ENCODE measurements at regions not wholly inside any gene's neighbourhood (a gene's known extent, or its start where the extent isn't known, plus 50 kb on each side); places are given as distances from the start of the nearest gene placed in this dataset.
"Not testable (repeated sequence)": the region's sequence is repeated elsewhere in the genome, so short reads cannot be mapped to it uniquely, and the experiment has no call there.

DNA sequence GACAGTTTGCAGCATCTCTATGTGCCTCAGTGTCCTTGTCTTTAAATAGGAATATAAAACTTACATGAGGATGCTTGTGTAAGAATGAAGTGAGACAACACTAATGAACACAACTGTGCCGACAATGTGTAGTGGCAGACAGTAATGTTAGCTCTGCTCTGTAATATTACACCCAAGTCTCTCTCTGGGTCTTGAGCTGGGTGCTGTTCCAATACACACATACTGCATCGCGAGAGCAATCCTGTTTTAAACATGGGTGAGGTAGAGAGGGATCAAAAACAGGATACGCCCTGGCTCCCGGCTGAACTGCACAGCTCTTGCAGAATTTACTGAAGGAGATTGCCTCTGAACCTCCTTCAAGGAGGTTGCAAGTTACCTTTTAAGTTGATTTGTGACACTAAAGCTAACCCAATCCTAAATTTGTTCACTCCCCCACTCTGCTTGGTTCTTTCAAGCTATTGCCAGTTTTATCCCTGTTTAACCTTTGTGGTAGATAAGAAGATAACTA is 155.2 kb upstream of the ISL1 start:
- H3K4me3 Mint-ChIP-seq, result no peak overlapping the region
- intact Hi-C loops (cut with micrococcal nuclease), result no loop called here
- H3K36me3 Mint-ChIP-seq (ENCODE audit: low read depth), result no peaks in the 10 kb centered on the region
- no peak overlapping the region for H3K27ac Mint-ChIP-seq
- H3K27me3 Mint-ChIP-seq (ENCODE audit: insufficient read depth), result no peaks in the 10 kb centered on the region
- no peaks in the 10 kb centered on the region for H3K4me1 Mint-ChIP-seq (ENCODE audit: low read depth)
- DNase-seq (ENCODE audit: low spot score), result no peak
- H3K9me3 Mint-ChIP-seq, result peaks cover 16% of the 10 kb centered on the region

DNA sequence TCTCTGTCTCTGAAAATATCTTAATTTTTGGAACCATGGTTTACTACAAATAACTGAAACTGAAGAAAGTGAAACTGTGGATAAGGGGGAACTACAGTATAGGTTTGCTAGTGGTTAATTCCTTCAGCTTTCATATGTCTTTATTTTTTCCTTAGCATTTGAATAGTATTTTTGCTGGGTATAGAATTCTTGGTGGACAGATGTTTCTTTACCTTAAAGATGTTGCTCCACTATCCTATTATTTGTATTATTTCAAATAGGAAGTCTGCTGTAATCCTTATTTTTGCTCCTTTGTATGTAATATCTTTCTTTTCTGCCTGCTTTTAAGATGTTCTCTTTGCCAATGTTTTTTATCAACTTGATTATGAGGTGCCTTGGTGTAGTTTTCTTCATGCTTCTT is 152.9 kb upstream of the ISL1 start:
- H3K36me3 Mint-ChIP-seq (ENCODE audit: low read depth), result no peaks in the 10 kb centered on the region
- intact Hi-C loops (cut with micrococcal nuclease), result no loop called here

DNA sequence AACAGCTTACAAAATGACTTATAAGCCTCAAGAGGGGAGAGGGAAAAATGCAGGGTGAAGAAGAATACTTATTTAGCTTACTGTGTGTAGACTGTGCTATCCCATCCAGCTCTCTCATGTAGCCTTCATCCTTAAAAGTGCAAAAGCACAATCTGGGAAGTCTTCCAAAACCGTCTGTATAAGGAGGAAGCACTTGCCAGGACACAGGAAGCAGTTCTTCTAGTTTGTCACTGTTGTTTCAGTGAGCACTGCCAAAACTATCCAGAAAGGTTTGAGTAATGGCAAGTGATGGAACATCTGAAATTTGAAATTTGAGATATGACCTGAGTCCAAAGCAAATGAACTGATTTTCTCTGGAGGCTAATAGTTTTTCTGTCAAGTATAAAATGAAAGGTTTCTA is 140.8 kb upstream of the ISL1 start:
- H3K27ac Mint-ChIP-seq, result no peak overlapping the region
- H3K4me1 Mint-ChIP-seq (ENCODE audit: low read depth), result no peaks in the 10 kb centered on the region
- no peaks in the 10 kb centered on the region for H3K36me3 Mint-ChIP-seq (ENCODE audit: low read depth)
- no peak for DNase-seq (ENCODE audit: low spot score)
- H3K9me3 Mint-ChIP-seq, result peaks cover 3% of the 10 kb centered on the region
- intact Hi-C loops (cut with micrococcal nuclease), result no loop called here
- no peak overlapping the region for H3K4me3 Mint-ChIP-seq
- no peaks in the 10 kb centered on the region for H3K27me3 Mint-ChIP-seq (ENCODE audit: insufficient read depth)

More for the DNA sequence above, 152.9 kb upstream of the ISL1 start:
- Mint-ChIP-seq H3K4me1 (ENCODE audit: low read depth) (no peaks in the 10 kb centered on the region), H3K9me3 (peaks cover 16% of the 10 kb centered on the region), H3K4me3 (no peak overlapping the region), H3K27ac (no peak overlapping the region), H3K27me3 (ENCODE audit: insufficient read depth) (no peaks in the 10 kb centered on the region)
- DNase-seq (ENCODE audit: low spot score), result no peak

DNA sequence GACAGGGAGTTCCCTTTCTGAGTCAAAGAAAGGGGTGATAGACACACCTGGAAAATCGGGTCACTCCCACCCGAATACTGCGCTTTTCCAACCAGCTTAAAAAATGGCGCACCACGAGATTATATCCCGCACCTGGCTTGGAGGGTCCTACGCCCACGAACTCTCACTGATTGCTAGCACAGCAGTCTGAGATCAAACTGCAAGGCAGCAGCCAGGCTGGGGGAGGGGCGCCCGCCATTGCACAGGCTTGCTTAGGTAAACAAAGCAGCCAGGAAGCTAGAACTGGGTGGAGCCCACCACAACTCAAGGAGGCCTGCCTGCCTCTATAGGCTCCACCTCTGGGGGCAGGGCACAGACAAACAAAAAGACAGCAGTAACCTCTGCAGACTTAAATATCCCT is 132.3 kb upstream of the ISL1 start:
- H3K27ac Mint-ChIP-seq; H3K4me3 Mint-ChIP-seq; H3K4me1 Mint-ChIP-seq (ENCODE audit: low read depth); DNase-seq (ENCODE audit: low spot score); H3K9me3 Mint-ChIP-seq; H3K27me3 Mint-ChIP-seq (ENCODE audit: insufficient read depth); H3K36me3 Mint-ChIP-seq (ENCODE audit: low read depth); intact Hi-C loops (cut with micrococcal nuclease): not testable (repeated sequence)

DNA sequence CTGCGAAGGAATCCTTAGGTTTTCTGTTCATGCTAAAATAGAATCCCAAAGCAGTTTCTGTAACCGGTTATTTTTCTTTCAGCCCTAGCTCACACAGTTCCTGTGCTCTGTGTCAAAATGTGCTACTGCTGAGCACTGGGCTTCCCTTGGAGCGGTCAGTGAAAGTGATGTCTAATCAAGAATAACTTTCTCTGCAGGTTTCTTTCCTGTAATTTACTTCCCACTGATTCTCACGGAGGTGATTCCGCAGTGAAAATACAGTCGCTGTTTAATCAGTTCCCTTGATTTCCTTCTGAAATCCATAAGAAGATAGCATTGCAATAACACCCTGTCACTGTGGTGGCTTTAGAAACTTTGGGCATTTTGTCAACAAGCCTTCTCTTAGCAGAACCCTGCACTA is 112.0 kb upstream of the ISL1 start:
- Mint-ChIP-seq H3K4me1 (ENCODE audit: low read depth) (no peaks in the 10 kb centered on the region), H3K36me3 (ENCODE audit: low read depth) (no peaks in the 10 kb centered on the region), H3K9me3 (no peaks in the 10 kb centered on the region), H3K4me3 (no peak overlapping the region), H3K27me3 (ENCODE audit: insufficient read depth) (no peaks in the 10 kb centered on the region), H3K27ac (no peak overlapping the region)
- intact Hi-C loops (cut with micrococcal nuclease), result no loop called here
- no peak for DNase-seq (ENCODE audit: low spot score)

DNA sequence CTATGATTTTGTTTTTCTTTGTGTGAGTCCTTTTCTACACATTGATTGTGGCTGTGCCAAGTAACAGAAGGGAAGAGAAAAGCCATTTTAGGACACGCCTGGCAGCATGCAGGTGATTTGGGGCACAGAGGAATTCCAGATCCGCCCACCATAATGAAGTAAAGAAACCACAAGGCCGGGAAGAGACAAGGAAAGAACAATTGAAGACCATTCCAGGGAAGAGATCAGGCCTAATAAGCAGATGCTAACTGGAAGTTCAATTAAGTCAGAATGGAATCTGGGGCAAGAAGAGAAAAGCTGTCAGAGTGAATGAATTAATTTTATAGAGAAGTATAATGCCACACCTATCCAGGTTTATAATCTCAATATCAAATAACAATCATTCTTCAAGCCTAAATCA is 110.2 kb upstream of the ISL1 start:
- Mint-ChIP-seq H3K9me3 (no peaks in the 10 kb centered on the region), H3K27ac (no peak overlapping the region), H3K4me3 (no peak overlapping the region), H3K4me1 (ENCODE audit: low read depth) (no peaks in the 10 kb centered on the region), H3K36me3 (ENCODE audit: low read depth) (no peaks in the 10 kb centered on the region), H3K27me3 (ENCODE audit: insufficient read depth) (no peaks in the 10 kb centered on the region)
- DNase-seq (ENCODE audit: low spot score), result no peak
- intact Hi-C loops (cut with micrococcal nuclease), result no loop called here

DNA sequence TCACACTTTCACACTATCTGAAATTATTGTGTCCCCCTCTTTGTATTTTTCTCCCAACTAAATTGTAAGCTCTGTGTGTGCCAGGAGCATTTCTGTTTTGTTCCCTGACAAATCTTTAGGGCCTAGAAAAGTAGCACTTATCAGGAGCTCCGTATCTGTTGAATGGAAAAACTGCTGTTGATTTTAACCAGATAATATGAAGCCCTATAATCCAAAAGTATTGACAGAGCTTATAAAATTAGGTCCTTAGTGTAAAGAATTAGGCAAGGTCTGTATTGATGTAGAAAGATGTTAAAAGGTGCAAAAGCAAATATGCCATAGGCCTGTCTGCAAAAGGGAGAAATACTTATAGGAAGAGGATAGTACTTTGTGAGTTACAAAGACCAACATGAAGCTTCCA is 109.4 kb upstream of the ISL1 start:
- H3K27ac Mint-ChIP-seq, result no peak overlapping the region
- H3K4me3 Mint-ChIP-seq, result no peak overlapping the region
- H3K36me3 Mint-ChIP-seq (ENCODE audit: low read depth), result no peaks in the 10 kb centered on the region
- H3K27me3 Mint-ChIP-seq (ENCODE audit: insufficient read depth), result no peaks in the 10 kb centered on the region
- intact Hi-C loops (cut with micrococcal nuclease), result no loop called here
- peaks cover 3% of the 10 kb centered on the region for H3K9me3 Mint-ChIP-seq
- no peak for DNase-seq (ENCODE audit: low spot score)
- H3K4me1 Mint-ChIP-seq (ENCODE audit: low read depth), result no peaks in the 10 kb centered on the region

DNA sequence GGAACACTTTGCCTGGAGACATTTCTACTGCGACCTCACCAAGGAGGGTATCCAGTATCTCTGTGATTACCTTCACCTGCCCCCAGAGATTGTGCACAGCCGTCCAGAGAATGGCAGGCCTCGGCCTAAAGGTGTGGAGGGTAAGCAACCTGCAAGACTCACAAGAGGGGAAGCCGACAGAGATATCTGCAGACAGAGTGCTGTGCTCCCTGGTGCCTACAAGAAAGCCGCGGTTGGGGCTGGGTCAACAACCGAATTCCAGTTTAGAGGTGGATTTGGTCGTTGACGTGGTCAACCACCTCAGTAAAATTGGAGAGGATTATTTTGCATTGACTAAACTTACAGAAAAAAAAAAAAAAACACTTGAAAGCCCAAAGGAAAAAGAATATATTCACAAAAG is 107.8 kb upstream of the ISL1 start:
- Mint-ChIP-seq H3K4me3 (no peak overlapping the region), H3K27ac (no peak overlapping the region), H3K27me3 (ENCODE audit: insufficient read depth) (no peaks in the 10 kb centered on the region), H3K9me3 (peaks cover 3% of the 10 kb centered on the region), H3K36me3 (ENCODE audit: low read depth) (no peaks in the 10 kb centered on the region), H3K4me1 (ENCODE audit: low read depth) (no peaks in the 10 kb centered on the region)
- intact Hi-C loops (cut with micrococcal nuclease), result no loop called here
- no peak for DNase-seq (ENCODE audit: low spot score)

DNA sequence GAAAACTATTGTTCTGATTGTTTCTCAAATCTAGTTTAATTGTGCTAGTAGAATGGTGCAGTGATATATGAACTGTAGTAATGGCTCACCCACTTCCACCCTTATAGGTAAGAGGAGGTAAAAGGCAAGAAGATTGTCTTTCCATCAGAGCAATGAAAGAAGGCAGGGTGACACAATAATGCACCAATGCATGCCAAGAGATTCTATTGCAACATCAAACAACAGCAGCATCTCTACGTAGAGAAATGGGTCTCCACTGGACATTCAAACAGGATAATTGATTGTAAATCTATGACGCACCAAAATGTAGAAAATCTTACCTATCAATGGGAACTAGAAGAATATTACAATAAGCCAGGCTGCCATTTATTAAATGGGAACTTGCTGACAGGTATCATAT is 107.0 kb upstream of the ISL1 start:
- Mint-ChIP-seq H3K27ac (no peak overlapping the region), H3K4me3 (no peak overlapping the region), H3K36me3 (ENCODE audit: low read depth) (no peaks in the 10 kb centered on the region), H3K4me1 (ENCODE audit: low read depth) (no peaks in the 10 kb centered on the region), H3K9me3 (peaks cover 3% of the 10 kb centered on the region), H3K27me3 (ENCODE audit: insufficient read depth) (no peaks in the 10 kb centered on the region)
- no peak for DNase-seq (ENCODE audit: low spot score)
- intact Hi-C loops (cut with micrococcal nuclease), result no loop called here

DNA sequence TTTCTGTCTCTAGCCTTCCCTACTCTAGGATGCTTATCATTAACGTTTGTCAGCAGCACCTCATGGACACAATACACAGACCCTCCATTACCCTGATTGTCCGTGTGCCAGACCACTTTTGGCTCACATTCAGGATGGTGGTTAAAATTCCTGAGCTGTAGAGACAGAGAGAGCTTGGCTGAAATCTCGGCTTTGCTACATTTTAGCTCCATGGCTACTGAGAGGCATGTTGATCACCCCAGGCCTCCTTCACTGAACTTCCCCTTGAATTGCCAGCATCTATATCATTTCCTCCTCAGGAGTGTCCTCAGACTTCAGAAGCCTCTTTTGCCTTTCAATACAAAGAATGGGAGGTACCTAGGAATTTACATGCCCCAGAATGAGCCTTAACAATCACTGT is 104.7 kb upstream of the ISL1 start:
- Mint-ChIP-seq H3K4me3 (no peak overlapping the region), H3K9me3 (peaks cover 3% of the 10 kb centered on the region), H3K27me3 (ENCODE audit: insufficient read depth) (no peaks in the 10 kb centered on the region), H3K27ac (no peak overlapping the region), H3K36me3 (ENCODE audit: low read depth) (no peaks in the 10 kb centered on the region), H3K4me1 (ENCODE audit: low read depth) (no peaks in the 10 kb centered on the region)
- intact Hi-C loops (cut with micrococcal nuclease), result no loop called here
- DNase-seq (ENCODE audit: low spot score), result no peak

DNA sequence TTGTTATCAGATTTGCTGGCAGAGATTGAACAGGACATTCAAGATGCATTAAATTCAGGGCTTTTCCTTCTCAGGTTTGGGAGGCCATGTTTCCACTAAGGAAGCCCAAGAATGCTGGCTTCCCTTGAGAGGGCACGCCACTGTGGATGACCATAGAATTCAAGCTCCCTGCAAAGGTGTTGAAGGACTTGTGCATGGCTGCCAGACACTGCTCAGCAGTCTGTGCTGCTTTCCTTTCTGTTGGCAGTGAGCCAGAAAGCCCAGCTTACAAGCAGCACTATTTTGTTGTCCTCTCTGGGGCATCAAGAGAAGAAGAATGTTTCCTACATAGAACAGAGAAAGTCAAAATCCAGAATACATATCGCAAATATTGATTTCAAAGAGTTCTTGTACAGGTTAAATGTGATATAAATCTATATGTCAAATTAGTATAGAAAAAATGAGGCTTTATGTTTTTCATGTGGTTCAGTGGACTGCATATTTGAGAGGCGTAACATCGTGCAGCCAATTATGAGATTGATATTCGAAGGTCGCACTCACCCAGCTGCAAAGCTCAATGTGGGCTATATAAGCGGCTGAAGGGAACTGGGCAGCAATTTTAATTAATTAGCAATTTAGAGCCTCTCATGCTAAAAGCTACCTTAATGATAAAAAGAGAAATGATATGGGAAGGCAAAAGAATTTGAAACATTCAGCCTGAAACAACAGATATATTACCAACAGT is 103.1 kb upstream of the ISL1 start:
- no peak for DNase-seq (ENCODE audit: low spot score)
- no peaks in the 10 kb centered on the region for H3K36me3 Mint-ChIP-seq (ENCODE audit: low read depth)
- peaks cover 3% of the 10 kb centered on the region for H3K9me3 Mint-ChIP-seq
- no peak overlapping the region for H3K27ac Mint-ChIP-seq
- no peak overlapping the region for H3K4me3 Mint-ChIP-seq
- intact Hi-C loops (cut with micrococcal nuclease), result no loop called here
- H3K27me3 Mint-ChIP-seq (ENCODE audit: insufficient read depth), result no peaks in the 10 kb centered on the region
- H3K4me1 Mint-ChIP-seq (ENCODE audit: low read depth), result no peaks in the 10 kb centered on the region

DNA sequence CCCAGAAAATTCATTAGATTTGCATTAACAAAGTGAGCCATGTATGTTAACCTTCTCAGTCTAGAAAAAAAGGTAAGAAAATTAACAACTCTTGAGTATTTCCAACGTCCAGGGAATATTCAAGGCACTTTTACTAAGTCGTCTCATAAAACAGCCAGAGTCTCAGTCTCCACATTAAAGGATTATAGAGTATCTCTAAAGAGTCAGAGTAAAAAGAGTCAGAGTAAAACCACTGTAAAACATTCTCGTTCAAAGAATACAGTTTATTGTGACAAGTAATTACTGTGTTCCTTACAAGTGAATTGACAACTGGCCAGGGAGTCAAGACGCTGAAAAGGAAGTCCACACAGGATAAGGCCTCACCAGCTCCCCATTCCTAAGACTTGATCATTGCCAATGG is 97.2 kb upstream of the ISL1 start:
- Mint-ChIP-seq H3K4me3 (no peak overlapping the region), H3K36me3 (ENCODE audit: low read depth) (no peaks in the 10 kb centered on the region), H3K4me1 (ENCODE audit: low read depth) (no peaks in the 10 kb centered on the region), H3K9me3 (peaks cover 3% of the 10 kb centered on the region), H3K27me3 (ENCODE audit: insufficient read depth) (no peaks in the 10 kb centered on the region), H3K27ac (no peak overlapping the region)
- intact Hi-C loops (cut with micrococcal nuclease), result no loop called here
- no peak for DNase-seq (ENCODE audit: low spot score)

DNA sequence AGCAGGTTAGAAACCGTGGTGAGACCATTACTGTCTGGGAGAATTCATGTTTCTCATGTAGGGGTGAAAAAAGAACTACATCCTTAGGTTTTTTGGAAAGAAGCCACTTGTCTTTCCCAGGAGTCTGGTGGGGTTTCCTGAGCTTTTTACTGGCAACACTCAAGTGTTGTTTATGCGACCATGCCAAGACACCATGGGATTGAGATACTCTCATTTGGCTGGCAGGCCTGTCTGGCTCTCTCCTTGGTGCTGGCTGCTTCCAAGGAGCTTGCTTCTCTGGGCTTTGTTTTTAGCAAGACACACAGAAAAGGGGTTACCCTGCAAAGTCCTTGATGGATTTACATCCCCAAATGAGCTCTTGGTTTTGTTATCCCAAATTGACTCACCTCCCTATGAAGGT is 80.9 kb upstream of the ISL1 start:
- intact Hi-C loops (cut with micrococcal nuclease), result no loop called here
- no peak overlapping the region for H3K27ac Mint-ChIP-seq
- H3K36me3 Mint-ChIP-seq (ENCODE audit: low read depth), result no peaks in the 10 kb centered on the region
- no peaks in the 10 kb centered on the region for H3K27me3 Mint-ChIP-seq (ENCODE audit: insufficient read depth)
- no peaks in the 10 kb centered on the region for H3K4me1 Mint-ChIP-seq (ENCODE audit: low read depth)
- H3K4me3 Mint-ChIP-seq, result no peak overlapping the region
- no peak for DNase-seq (ENCODE audit: low spot score)
- peaks cover 31% of the 10 kb centered on the region for H3K9me3 Mint-ChIP-seq

DNA sequence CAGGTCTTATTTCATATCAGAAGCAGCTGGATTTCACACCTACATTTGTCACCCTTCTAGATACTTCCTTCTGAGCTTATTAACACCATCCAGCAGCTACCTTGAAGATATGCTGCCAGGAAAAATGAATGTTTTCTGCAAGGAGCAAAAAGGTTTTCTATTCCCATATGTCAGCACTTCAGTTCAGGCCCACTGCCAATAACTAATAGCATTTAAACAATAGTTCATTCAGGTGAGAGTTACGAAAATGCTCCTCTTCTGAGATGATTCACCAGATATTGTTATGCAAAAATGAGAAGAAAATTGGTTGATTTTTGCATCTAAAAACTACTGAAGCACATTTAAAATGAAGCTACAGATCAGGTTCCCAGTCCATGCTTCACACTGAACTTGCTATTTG is 56.4 kb upstream of the ISL1 start:
- Mint-ChIP-seq H3K36me3 (ENCODE audit: low read depth) (no peaks in the 10 kb centered on the region), H3K27me3 (ENCODE audit: insufficient read depth) (no peaks in the 10 kb centered on the region), H3K4me3 (no peak overlapping the region), H3K27ac (no peak overlapping the region), H3K4me1 (ENCODE audit: low read depth) (no peaks in the 10 kb centered on the region), H3K9me3 (no peaks in the 10 kb centered on the region)
- no peak for DNase-seq (ENCODE audit: low spot score)
- intact Hi-C loops (cut with micrococcal nuclease), result no loop called here
